Thoracic aorta (tissue), 2 donors: ENCODE measurements at regions not wholly inside any gene's neighbourhood (a gene's known extent, or its start where the extent isn't known, plus 50 kb on each side); places are given as distances from the start of the nearest gene placed in this dataset.
"Not testable (repeated sequence)": the region's sequence is repeated elsewhere in the genome, so short reads cannot be mapped to it uniquely, and the experiment has no call there.

Experiments
- ATAC-seq: fragments of 150-250 bp; one replicate; pipeline ENCODE4 v1.8.0; 2017; ENCODE audit warnings: low read depth; ENCODE audit not compliant: insufficient number of reproducible peaks, low FRiP score
- DNase-seq: peaks from one replicate; pipeline ENCODE4 v3.0.0-alpha.2; 2020; ENCODE audit warnings: low spot score
- H3K27ac ChIP-seq, 2 donors: fragments of 200-600 bp; sonication (generic); 1 replicate in 1 of 2; 2 replicates in 1 of 2; pipeline ENCODE4 v1.5.1; 2016; ENCODE audit warnings: mild to moderate bottlenecking in 2 of 2, moderate library complexity in 2 of 2
- H3K27me3 ChIP-seq: fragments of 200-600 bp; sonication (generic); replicated peaks from 2 replicates; pipeline ENCODE4 v1.6.0; 2016; ENCODE audit warnings: mild to moderate bottlenecking; ENCODE audit not compliant: insufficient read depth
- H3K36me3 ChIP-seq: fragments of 200-600 bp; sonication (generic); one replicate; pipeline ENCODE4 v1.5.1; 2016
- H3K4me1 ChIP-seq, 2 donors: fragments of 200-600 bp; sonication (generic); 1 replicate in 1 of 2; 2 replicates in 1 of 2; pipeline versions ENCODE4 v1.5.1 to v1.6.0; 2016; ENCODE audit warnings: low read depth in 2 of 2, mild to moderate bottlenecking in 1 of 2; ENCODE audit not compliant: control insufficient read depth in 1 of 2
- H3K4me3 ChIP-seq: fragments of 200-600 bp; sonication (generic); 2 replicates; pipeline ENCODE4 v1.5.1; 2016; ENCODE audit warnings: mild to moderate bottlenecking
- H3K9me3 ChIP-seq: fragments of 200-600 bp; sonication (generic); 2 replicates; pipeline ENCODE4 v1.5.1; 2016
- TF ChIP-seq, protein P1 (sequence below): fragments of 200-600 bp; sonication (generic); IDR thresholded peaks from one replicate; pipeline ENCODE4 v1.5.1; 2019; ENCODE audit warnings: antibody characterized with exemption

DNA sequence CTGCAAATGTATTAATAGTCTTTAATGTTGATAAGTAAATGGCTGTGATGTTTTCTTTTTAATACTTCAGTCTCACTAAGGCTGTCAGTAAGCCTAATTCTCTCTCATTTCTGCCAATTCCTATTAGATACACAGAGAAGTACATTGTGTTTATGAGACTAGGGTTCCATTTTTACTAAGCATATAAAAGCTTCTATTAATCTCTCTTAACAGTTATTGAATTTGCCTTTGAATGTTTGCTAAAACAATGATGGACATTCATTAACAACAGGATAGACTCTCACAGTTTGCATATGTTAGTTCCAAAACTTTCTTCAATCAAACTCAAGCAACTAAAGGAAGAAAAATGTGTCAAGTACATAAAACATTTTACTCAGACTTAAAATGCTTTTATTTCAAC, 659.3 kb downstream of the TLE1 start:
- H3K4me3 ChIP-seq = no peak overlapping the region
- no peaks in the 10 kb centered on the region for H3K9me3 ChIP-seq
- peaks cover 0 to 8% of the 10 kb centered on the region in 2 donors for H3K4me1 ChIP-seq
- no peak overlapping the region for H3K27ac ChIP-seq
- no peaks in the 10 kb centered on the region for H3K36me3 ChIP-seq
- no peaks in the 10 kb centered on the region for H3K27me3 ChIP-seq
- no peak for DNase-seq
- ATAC-seq = no peak
- TF ChIP-seq, protein P1, sequence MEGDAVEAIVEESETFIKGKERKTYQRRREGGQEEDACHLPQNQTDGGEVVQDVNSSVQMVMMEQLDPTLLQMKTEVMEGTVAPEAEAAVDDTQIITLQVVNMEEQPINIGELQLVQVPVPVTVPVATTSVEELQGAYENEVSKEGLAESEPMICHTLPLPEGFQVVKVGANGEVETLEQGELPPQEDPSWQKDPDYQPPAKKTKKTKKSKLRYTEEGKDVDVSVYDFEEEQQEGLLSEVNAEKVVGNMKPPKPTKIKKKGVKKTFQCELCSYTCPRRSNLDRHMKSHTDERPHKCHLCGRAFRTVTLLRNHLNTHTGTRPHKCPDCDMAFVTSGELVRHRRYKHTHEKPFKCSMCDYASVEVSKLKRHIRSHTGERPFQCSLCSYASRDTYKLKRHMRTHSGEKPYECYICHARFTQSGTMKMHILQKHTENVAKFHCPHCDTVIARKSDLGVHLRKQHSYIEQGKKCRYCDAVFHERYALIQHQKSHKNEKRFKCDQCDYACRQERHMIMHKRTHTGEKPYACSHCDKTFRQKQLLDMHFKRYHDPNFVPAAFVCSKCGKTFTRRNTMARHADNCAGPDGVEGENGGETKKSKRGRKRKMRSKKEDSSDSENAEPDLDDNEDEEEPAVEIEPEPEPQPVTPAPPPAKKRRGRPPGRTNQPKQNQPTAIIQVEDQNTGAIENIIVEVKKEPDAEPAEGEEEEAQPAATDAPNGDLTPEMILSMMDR = no peak

DNA sequence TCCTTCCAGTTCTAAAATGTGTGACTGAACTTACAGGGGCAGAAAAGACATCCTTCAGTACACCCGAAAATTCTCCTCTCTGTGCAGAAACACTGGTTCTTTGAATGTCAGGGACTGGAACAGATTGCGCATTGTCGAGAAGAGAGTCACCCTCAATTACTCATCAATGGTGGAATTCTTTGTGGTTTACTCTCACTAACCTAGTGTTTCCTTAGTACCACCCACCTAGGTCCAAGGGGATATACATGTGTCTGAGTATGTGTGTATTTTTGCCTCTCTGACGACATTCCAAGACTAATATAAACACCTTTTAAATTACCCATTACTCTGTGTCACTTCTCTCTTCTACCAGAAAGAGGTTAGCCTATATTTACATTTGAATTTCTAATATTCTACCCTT, 660.8 kb downstream of the TLE1 start:
- Histone ChIP-seq H3K4me3 (no peak overlapping the region), H3K4me1 (peaks cover 0 to 8% of the 10 kb centered on the region in 2 donors), H3K27me3 (no peaks in the 10 kb centered on the region), H3K36me3 (no peaks in the 10 kb centered on the region), H3K9me3 (no peaks in the 10 kb centered on the region), H3K27ac (no peak overlapping the region)
- TF ChIP-seq, protein P1 = no peak
- no peak for ATAC-seq
- no peak for DNase-seq

DNA sequence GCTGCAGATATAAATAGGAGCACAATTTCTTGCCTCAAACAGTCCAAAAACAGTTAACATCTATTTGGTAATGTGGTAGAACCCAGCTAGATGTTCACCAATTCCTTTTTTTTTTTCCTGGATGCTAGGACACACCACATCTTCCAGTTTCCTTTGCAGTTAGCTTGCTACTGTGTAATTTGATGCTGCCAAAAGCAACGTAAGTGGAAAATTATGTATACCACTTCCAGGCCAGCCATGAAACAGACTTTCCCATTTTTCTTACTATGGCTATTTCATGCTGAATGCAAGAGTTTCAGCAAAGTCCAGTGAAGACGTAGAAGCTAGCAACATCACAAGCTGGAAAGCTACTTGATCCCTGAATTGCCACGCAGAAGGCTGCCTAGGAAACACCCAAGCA, 667.2 kb downstream of the TLE1 start:
- H3K9me3 ChIP-seq = no peaks in the 10 kb centered on the region
- no peak overlapping the region for H3K4me3 ChIP-seq
- no peaks in the 10 kb centered on the region for H3K27me3 ChIP-seq
- no peak overlapping the region for H3K27ac ChIP-seq
- no peaks in the 10 kb centered on the region for H3K36me3 ChIP-seq
- ATAC-seq (no peak), DNase-seq (no peak)
- no peaks in the 10 kb centered on the region for H3K4me1 ChIP-seq
- TF ChIP-seq, protein P1 = no peak

DNA sequence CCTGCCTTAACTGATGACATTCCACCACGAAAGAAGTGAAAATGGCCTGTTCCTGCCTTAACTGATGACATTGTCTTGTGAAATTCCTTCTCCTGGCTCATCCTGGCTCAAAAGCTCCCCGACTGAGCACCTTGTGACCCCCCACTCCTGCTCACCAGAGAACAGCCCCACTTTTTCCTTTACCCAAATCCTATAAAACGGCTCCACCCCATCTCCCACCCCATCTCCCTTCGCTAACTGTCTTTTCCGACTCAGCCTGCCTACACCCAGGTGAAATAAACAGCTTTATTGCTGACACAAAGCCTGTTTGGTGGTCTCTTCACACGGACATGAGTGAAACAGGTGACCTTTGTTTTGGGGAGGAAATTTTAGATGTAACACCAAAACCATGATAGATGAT, 674.4 kb downstream of the TLE1 start:
- not testable (repeated sequence) for H3K9me3 ChIP-seq, H3K4me3 ChIP-seq, H3K27ac ChIP-seq, H3K27me3 ChIP-seq, ATAC-seq, H3K4me1 ChIP-seq, H3K36me3 ChIP-seq, DNase-seq

DNA sequence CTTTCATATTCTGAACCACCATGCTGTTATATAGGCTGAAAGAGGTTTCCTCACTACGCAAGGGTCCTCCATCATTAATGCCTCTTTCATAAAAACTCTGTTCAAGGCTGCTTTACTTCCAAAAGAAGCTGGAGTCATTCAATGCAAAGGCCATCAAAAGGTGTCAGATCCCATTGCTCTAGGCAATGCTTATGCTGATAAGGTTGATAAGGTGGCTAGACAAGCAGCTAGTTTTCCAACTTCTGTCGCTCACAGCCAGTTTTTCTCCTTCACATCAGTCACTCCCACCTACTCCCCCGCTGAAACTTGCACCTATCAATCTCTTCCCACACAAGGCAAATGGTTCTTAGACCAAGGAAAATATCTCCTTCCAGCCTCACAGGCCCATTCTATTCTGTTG, 676.2 kb downstream of the TLE1 start:
- DNase-seq, H3K4me1 ChIP-seq, H3K4me3 ChIP-seq, ATAC-seq, H3K36me3 ChIP-seq, H3K27me3 ChIP-seq, H3K9me3 ChIP-seq, H3K27ac ChIP-seq: not testable (repeated sequence)

DNA sequence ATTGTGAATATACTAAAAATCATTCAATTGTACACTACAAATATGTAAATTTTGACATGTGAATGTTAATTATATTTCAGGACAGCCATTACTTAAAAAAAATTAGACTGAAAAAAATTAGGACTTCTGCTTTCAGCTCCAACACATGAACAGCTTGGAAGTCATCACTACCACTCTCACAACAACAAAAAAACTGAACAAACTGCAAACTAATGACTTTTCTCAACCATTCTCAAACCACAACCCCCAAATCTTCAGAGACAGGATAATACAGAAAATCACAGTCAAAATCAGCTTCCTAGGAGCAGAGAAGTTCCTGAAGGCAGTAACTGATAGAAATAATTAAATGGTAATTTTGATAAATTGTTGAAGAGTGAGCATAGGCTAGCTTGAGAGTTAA, 686.4 kb downstream of the TLE1 start:
- ATAC-seq (no peak), DNase-seq (no peak)
- no peaks in the 10 kb centered on the region for H3K27me3 ChIP-seq
- no peaks in the 10 kb centered on the region for H3K9me3 ChIP-seq
- H3K4me1 ChIP-seq = no peaks in the 10 kb centered on the region
- H3K36me3 ChIP-seq = no peaks in the 10 kb centered on the region
- H3K27ac ChIP-seq = no peak overlapping the region
- TF ChIP-seq, protein P1 = no peak
- no peak overlapping the region for H3K4me3 ChIP-seq
